IPS-11a (cell line): ENCODE measurements at regions not wholly inside any gene's neighbourhood (a gene's known extent, or its start where the extent isn't known, plus 50 kb on each side); places are given as distances from the start of the nearest gene placed in this dataset.

Experiments used
- H3K4me3 ChIP-seq: one replicate; pipeline ENCODE4 v1.5.1; 2013; ENCODE audit warnings: low read depth, low read length, control low read depth

GRCh38 chr1:42096554-42096953 is 56.7 kb upstream of the GUCA2B start:
- no peak overlapping the region for H3K4me3 ChIP-seq

- no peak overlapping the region for H3K4me3 ChIP-seq
Observed at GRCh38 chr1:42089246-42089645, 64.0 kb upstream of the GUCA2B start.

GRCh38 chr1:42086146-42086545 is 67.1 kb upstream of the GUCA2B start:
- H3K4me3 ChIP-seq: no peak overlapping the region

- H3K4me3 ChIP-seq: no peak overlapping the region
Observed at GRCh38 chr1:42085596-42085995, 67.6 kb upstream of the GUCA2B start.

GRCh38 chr1:42081475-42081874 is 71.7 kb upstream of the GUCA2B start:
- H3K4me3 ChIP-seq: no peak overlapping the region

GRCh38 chr1:42075179-42075578 is 78.0 kb upstream of the GUCA2B start:
- no peak overlapping the region for H3K4me3 ChIP-seq

- no peak overlapping the region for H3K4me3 ChIP-seq
Observed at GRCh38 chr1:42070996-42071395, 82.2 kb upstream of the GUCA2B start.

GRCh38 chr1:42057800-42058199 is 95.4 kb upstream of the GUCA2B start:
- H3K4me3 ChIP-seq: no peak overlapping the region

GRCh38 chr1:42056460-42056859 is 96.8 kb upstream of the GUCA2B start:
- H3K4me3 ChIP-seq: no peak overlapping the region

GRCh38 chr1:42055061-42055460 is 98.1 kb upstream of the GUCA2B start:
- no peak overlapping the region for H3K4me3 ChIP-seq

GRCh38 chr1:42052072-42052699 is 101.0 kb upstream of the GUCA2B start:
- H3K4me3 ChIP-seq: no peak overlapping the region

GRCh38 chr1:42047508-42047880 is 105.7 kb upstream of the GUCA2B start:
- no peak overlapping the region for H3K4me3 ChIP-seq

- H3K4me3 ChIP-seq: no peak overlapping the region
Observed at GRCh38 chr1:42046761-42047507, 106.3 kb upstream of the GUCA2B start.

- no peak overlapping the region for H3K4me3 ChIP-seq
Observed at GRCh38 chr1:42044346-42044745, 108.9 kb upstream of the GUCA2B start.

GRCh38 chr1:42043811-42044210 is 109.4 kb upstream of the GUCA2B start:
- H3K4me3 ChIP-seq: no peak overlapping the region

- no peak overlapping the region for H3K4me3 ChIP-seq
Observed at GRCh38 chr1:42043182-42043581, 110.0 kb upstream of the GUCA2B start.

- H3K4me3 ChIP-seq: no peak overlapping the region
Observed at GRCh38 chr1:42041031-42041430, 112.2 kb upstream of the GUCA2B start.

GRCh38 chr1:42040159-42040558 is 113.1 kb upstream of the GUCA2B start:
- H3K4me3 ChIP-seq: no peak overlapping the region

- H3K4me3 ChIP-seq: no peak overlapping the region
Observed at GRCh38 chr1:42038261-42038660, 114.9 kb upstream of the GUCA2B start.

- H3K4me3 ChIP-seq: no peak overlapping the region
Observed at GRCh38 chr1:42037586-42037985, 115.6 kb upstream of the GUCA2B start.

GRCh38 chr1:42037161-42037560 is 116.0 kb upstream of the GUCA2B start:
- no peak overlapping the region for H3K4me3 ChIP-seq

- peak overlapping the region; percentile 74 for H3K4me3 ChIP-seq
Observed at GRCh38 chr1:42035830-42036604, 117.2 kb upstream of the GUCA2B start.
